Right lobe of liver (tissue), 6 donors: ENCODE measurements at regions not wholly inside any gene's neighbourhood (a gene's known extent, or its start where the extent isn't known, plus 50 kb on each side); places are given as distances from the start of the nearest gene placed in this dataset.

Experiments used
- ATAC-seq, 4 donors: fragments of 200-7000 bp; cut with Tn5 transposase; one replicate each; pipeline ENCODE4 v1.9.1; 2020; ENCODE audit warnings: mild to moderate bottlenecking in 4 of 4, moderate library complexity in 4 of 4
- DNase-seq, 3 donors: peaks; one replicate each; pipeline ENCODE4 v3.0.0-alpha.2; 2020
- H3K27ac ChIP-seq, 3 donors: fragments of 200-600 bp; one replicate each; pipeline ENCODE4 v1.8.0; 2022
- H3K27me3 ChIP-seq, 2 donors: fragments of 200-600 bp; one replicate each; pipeline ENCODE4 v1.8.0; 2022
- H3K36me3 ChIP-seq, 4 donors: fragments of 200-600 bp; sonication (generic) in 1 of 4; one replicate each; pipeline versions ENCODE4 v1.5.1 to v1.8.0; 2017 to 2022; ENCODE audit warnings: control low read depth in 1 of 4
- H3K4me1 ChIP-seq, 4 donors: fragments of 200-600 bp; sonication (generic) in 1 of 4; one replicate each; pipeline versions ENCODE4 v1.5.1 to v1.8.0; 2017 to 2022; ENCODE audit warnings: control low read depth in 1 of 4
- H3K4me3 ChIP-seq, 3 donors: fragments of 200-600 bp; one replicate each; pipeline ENCODE4 v1.8.0; 2022
- H3K9me3 ChIP-seq, 4 donors: fragments of 200-600 bp; sonication (generic) in 1 of 4; one replicate each; pipeline versions ENCODE4 v1.5.1 to v1.8.0; 2017 to 2022; ENCODE audit warnings: control low read depth in 1 of 4
- POLR2A ChIP-seq: fragments of 450-650 bp; IDR thresholded peaks from one replicate; pipeline ENCODE4 v1.6.1; 2017; ENCODE audit warnings: antibody characterized with exemption, mild to moderate bottlenecking
- WGBS: methylation state at CpG from one replicate; pipeline ENCODE4 v1.1.6; 2018; ENCODE audit warnings: low coverage, low lambda C conversion rate; ENCODE audit not compliant: insufficient coverage; ENCODE audit errors: missing lambda C conversion rate; 5-methylcytosine and 5-hydroxymethylcytosine counted together
- intact Hi-C, 2 donors: fragments of 100-400 bp; cut with DNase I; formaldehyde crosslinking; loops; one replicate each; pipeline versions ENCODE4 v1.11.2 to v1.14.1; 2022
- TF ChIP-seq, protein P1 (sequence below), 4 donors: fragments of 200-600 bp in 3 of 4; fragments of 450-650 bp in 1 of 4; IDR thresholded peaks; one replicate each; pipeline versions ENCODE4 v1.5.1 to v1.8.0; 2016 to 2022; ENCODE audit warnings: antibody characterized with exemption in 4 of 4, mild to moderate bottlenecking in 2 of 4
- donor health status: DM: no; HTN: yes; CAD: no.
- donor health status: DM: no; HTN: no; CAD: no.
- donor health status: DM: no; HTN: no; CAD: no.
- donor health status: DM: no; HTN: yes; CAD: no.
- donor health status: DM: no; HTN: yes; CAD: no.

DNA sequence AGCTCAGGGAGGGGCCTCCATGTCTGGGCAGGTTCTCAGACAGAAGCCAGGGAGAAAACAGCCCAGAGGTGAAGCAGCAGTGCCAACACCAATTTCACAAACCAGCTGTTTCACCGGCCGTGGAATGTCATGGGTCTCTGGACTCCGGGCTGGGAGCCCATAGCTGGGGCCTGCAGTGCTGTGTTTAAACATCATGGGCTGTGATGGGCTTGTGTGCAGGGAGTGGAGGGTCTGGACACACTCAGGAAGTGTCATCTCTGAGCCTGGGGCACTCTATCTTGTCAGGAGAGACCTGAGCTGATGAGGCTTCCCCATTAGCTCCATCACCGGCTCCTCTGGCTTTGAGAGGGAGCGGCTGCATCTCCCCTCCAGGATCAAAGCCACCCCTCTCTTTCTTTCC lies 173.6 kb upstream of the IGSF21 start:
- TF ChIP-seq, protein P1, sequence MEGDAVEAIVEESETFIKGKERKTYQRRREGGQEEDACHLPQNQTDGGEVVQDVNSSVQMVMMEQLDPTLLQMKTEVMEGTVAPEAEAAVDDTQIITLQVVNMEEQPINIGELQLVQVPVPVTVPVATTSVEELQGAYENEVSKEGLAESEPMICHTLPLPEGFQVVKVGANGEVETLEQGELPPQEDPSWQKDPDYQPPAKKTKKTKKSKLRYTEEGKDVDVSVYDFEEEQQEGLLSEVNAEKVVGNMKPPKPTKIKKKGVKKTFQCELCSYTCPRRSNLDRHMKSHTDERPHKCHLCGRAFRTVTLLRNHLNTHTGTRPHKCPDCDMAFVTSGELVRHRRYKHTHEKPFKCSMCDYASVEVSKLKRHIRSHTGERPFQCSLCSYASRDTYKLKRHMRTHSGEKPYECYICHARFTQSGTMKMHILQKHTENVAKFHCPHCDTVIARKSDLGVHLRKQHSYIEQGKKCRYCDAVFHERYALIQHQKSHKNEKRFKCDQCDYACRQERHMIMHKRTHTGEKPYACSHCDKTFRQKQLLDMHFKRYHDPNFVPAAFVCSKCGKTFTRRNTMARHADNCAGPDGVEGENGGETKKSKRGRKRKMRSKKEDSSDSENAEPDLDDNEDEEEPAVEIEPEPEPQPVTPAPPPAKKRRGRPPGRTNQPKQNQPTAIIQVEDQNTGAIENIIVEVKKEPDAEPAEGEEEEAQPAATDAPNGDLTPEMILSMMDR (IDR thresholded peaks at IDR 0.05) = no peak
- TF ChIP-seq POLR2A = no peak
- Histone ChIP-seq H3K27me3 (no peaks in the 10 kb centered on the region), H3K4me1 (no peaks in the 10 kb centered on the region), H3K9me3 (no peaks in the 10 kb centered on the region), H3K4me3 (no peak overlapping the region), H3K36me3 (no peaks in the 10 kb centered on the region), H3K27ac (no peak overlapping the region)
- DNase-seq (no peak), ATAC-seq (no peak)
- WGBS = 38% methylated on average over 5 of the region's 5 CpGs
- intact Hi-C loops = no loop called here

DNA sequence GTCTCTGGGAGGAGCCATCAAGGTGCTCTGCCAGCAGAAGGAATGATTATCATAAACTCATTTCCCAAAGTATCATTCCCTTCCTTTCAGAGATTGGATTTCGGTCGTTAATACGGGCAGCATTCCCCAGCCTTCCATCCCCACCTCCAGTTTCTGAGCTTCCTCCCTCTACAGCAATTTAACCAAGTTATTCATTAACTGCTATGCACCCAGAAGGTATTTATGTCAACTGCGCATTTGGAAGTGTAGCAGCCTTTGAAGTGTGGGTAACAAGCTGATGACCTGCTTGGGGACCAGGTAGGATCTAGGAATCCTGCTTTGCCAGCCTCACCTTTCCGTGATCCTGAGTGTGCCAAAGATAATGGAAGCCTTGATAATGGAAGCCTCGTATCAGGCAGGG lies 172.4 kb upstream of the IGSF21 start:
- DNase-seq (no peak), ATAC-seq (no peak)
- H3K27ac ChIP-seq = no peak overlapping the region
- no peaks in the 10 kb centered on the region for H3K4me1 ChIP-seq
- TF ChIP-seq POLR2A = no peak
- TF ChIP-seq, protein P1 (IDR thresholded peaks at IDR 0.05) = no peak
- 14% methylated on average over 6 of the region's 6 CpGs for WGBS
- H3K4me3 ChIP-seq = no peak overlapping the region
- no peaks in the 10 kb centered on the region for H3K9me3 ChIP-seq
- H3K36me3 ChIP-seq = no peaks in the 10 kb centered on the region
- intact Hi-C loops = no loop called here
- H3K27me3 ChIP-seq = no peaks in the 10 kb centered on the region

DNA sequence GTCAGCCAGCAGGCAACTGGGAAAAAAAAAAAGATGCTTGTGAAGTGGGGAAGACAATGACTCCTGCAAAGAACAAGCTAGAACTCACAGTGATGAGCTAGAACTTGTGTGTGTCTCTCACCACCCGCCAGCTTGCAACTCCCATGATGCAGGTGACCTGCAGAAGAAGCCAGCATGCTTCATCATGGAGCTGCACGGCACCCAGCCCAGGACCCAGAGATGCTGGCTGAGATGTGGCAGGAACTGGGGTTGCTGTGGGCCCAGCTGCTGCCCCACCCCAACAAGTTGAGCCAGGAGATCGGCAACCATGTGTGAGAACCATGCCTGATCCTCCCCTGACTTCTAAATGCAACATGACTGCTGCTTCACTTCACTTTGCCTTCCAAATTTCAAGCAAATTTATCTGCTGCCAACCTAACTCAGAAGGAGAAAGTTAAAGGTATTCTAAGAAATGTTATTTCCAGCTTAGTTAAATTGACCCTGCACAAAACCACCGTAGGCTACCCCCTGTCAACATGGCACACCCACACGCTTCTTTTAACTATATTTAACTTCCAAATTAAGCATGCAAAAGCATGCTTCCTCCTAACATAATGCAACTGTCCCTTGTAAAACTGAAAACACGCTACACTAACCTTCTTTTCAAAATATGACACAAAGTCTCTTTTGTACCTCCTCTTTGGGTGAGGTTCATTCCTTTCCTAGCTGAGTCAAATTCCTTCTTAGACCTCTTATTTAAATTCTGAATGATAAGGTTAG lies 166.0 kb upstream of the IGSF21 start:
- Histone ChIP-seq H3K4me1 (no peaks in the 10 kb centered on the region), H3K4me3 (no peak overlapping the region), H3K27me3 (no peaks in the 10 kb centered on the region), H3K27ac (no peak overlapping the region), H3K9me3 (no peaks in the 10 kb centered on the region), H3K36me3 (no peaks in the 10 kb centered on the region)
- ATAC-seq = no peak
- no peak for DNase-seq
- TF ChIP-seq POLR2A = no peak
- TF ChIP-seq, protein P1 (IDR thresholded peaks at IDR 0.05) = no peak
- intact Hi-C loops = no loop called here
- WGBS = 46% methylated on average over 3 of the region's 6 CpGs

DNA sequence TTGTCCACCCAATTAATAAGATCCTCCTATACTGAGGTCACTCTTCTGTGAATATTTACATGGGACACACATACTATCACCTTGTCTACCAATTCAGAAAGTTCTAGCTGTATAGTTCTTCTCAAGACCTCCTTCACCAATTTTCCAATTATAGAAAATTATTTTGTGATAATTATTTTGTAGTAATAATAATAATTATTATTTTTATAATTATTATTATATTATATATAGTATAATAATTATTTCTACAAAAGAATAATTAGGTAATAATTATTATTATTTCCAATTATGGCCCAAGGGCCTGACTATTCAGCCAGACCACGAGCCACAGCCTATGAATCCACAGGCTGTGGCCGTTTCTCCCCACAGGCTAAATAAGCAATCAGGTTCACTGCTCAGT lies 164.1 kb upstream of the IGSF21 start:
- H3K9me3 ChIP-seq = no peaks in the 10 kb centered on the region
- no peak for ATAC-seq
- no peak overlapping the region for H3K4me3 ChIP-seq
- intact Hi-C loops = no loop called here
- no peaks in the 10 kb centered on the region for H3K36me3 ChIP-seq
- H3K27me3 ChIP-seq = no peaks in the 10 kb centered on the region
- H3K27ac ChIP-seq = no peak overlapping the region
- WGBS = 55% methylated on average over 2 of the region's 2 CpGs
- TF ChIP-seq, protein P1 (IDR thresholded peaks at IDR 0.05) = no peak
- no peak for TF ChIP-seq POLR2A
- H3K4me1 ChIP-seq = no peaks in the 10 kb centered on the region
- no peak for DNase-seq
